SK-N-SH (cell line): ENCODE measurements at regions not wholly inside any gene's neighbourhood (a gene's known extent, or its start where the extent isn't known, plus 50 kb on each side); places are given as distances from the start of the nearest gene placed in this dataset.

Experiments
- EP300 ChIP-seq, 2 experiments: IDR thresholded peaks; 2 replicates each; pipeline versions ENCODE4 v1.4.0 to v1.6.1; 2012; ENCODE audit warnings: borderline replicate concordance in 1 of 2, low read depth in 1 of 2, low read length in 1 of 2
- GABPA ChIP-seq: IDR thresholded peaks from 2 replicates; pipeline ENCODE4 v1.4.0; 2012; ENCODE audit warnings: low read depth, mild to moderate bottlenecking
- POLR2AphosphoS5 ChIP-seq: IDR thresholded peaks from 2 replicates; pipeline ENCODE4 v1.6.1; 2012; ENCODE audit warnings: low read depth, low read length
- RAD21 ChIP-seq: IDR thresholded peaks from 2 replicates; pipeline ENCODE4 v1.6.1; 2012; ENCODE audit warnings: mild to moderate bottlenecking, low read length
- RCOR1 ChIP-seq: fragments of 150-350 bp; IDR thresholded peaks from 2 replicates; pipeline ENCODE4 v1.6.1; 2017; ENCODE audit warnings: antibody characterized with exemption, low read length
- TAF1 ChIP-seq: IDR thresholded peaks from 2 replicates; pipeline ENCODE4 v1.6.1; 2012; ENCODE audit warnings: low read depth, mild to moderate bottlenecking, low read length, moderate library complexity, borderline replicate concordance
- TEAD4 ChIP-seq: IDR thresholded peaks from 2 replicates; pipeline ENCODE4 v1.4.0; 2012; ENCODE audit warnings: mild to moderate bottlenecking, borderline replicate concordance; ENCODE audit not compliant: insufficient read depth
- TF ChIP-seq, protein P1 (sequence below): fragments of 200-600 bp; sonication (generic); IDR thresholded peaks from 2 replicates; pipeline ENCODE4 v1.6.1; 2017; ENCODE audit warnings: antibody characterized with exemption, mild to moderate bottlenecking, moderate library complexity
- TF ChIP-seq, protein P2 (sequence below): fragments of 150-350 bp; IDR thresholded peaks from 2 replicates; pipeline ENCODE4 v1.6.1; 2017; ENCODE audit warnings: antibody characterized with exemption, low read length, low read depth, borderline replicate concordance
- TF ChIP-seq, protein P3 (sequence below): IDR thresholded peaks from 2 replicates; pipeline ENCODE4; 2012

DNA sequence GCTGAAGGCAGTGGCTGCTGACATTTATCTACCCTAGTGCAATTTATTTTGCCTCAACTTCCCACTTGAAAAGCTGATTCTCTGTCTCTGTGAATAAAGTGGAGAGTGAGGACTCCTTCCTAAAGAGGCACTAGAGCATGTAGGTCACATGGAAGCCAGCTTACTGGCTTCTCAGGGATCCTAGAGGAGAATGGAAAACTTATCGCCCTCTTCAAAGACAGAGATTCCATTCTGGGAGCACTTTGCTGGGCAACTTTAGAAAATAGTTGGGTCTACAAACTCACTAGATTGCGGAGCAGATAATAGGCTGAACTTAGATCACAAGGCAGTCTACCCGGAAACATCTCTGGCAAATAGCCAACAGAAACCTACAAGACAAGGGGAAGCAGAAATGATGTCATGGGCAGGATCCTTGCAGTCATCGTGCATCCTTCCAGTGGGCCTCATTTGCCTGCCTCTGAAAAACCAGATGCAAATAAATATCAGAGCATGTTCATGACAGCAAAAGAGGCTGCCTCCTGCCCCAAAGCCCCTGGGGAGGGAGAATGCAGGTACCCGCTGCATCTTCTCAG is 104.8 kb upstream of the BARHL2 start:
- TF ChIP-seq, protein P1, sequence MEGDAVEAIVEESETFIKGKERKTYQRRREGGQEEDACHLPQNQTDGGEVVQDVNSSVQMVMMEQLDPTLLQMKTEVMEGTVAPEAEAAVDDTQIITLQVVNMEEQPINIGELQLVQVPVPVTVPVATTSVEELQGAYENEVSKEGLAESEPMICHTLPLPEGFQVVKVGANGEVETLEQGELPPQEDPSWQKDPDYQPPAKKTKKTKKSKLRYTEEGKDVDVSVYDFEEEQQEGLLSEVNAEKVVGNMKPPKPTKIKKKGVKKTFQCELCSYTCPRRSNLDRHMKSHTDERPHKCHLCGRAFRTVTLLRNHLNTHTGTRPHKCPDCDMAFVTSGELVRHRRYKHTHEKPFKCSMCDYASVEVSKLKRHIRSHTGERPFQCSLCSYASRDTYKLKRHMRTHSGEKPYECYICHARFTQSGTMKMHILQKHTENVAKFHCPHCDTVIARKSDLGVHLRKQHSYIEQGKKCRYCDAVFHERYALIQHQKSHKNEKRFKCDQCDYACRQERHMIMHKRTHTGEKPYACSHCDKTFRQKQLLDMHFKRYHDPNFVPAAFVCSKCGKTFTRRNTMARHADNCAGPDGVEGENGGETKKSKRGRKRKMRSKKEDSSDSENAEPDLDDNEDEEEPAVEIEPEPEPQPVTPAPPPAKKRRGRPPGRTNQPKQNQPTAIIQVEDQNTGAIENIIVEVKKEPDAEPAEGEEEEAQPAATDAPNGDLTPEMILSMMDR = no peak
- TF ChIP-seq, protein P2, sequence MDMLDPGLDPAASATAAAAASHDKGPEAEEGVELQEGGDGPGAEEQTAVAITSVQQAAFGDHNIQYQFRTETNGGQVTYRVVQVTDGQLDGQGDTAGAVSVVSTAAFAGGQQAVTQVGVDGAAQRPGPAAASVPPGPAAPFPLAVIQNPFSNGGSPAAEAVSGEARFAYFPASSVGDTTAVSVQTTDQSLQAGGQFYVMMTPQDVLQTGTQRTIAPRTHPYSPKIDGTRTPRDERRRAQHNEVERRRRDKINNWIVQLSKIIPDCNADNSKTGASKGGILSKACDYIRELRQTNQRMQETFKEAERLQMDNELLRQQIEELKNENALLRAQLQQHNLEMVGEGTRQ = no peak
- TF ChIP-seq GABPA = no peak
- TF ChIP-seq EP300 (IDR thresholded peaks at IDR 0.05; ENCODE audit: borderline replicate concordance in 1 of 2, low read depth in 1 of 2, low read length in 1 of 2) = no peak
- no peak for TF ChIP-seq TAF1
- TF ChIP-seq RCOR1 = no peak
- TF ChIP-seq RAD21 = no peak
- TF ChIP-seq POLR2AphosphoS5 = no peak
- TF ChIP-seq, protein P3, sequence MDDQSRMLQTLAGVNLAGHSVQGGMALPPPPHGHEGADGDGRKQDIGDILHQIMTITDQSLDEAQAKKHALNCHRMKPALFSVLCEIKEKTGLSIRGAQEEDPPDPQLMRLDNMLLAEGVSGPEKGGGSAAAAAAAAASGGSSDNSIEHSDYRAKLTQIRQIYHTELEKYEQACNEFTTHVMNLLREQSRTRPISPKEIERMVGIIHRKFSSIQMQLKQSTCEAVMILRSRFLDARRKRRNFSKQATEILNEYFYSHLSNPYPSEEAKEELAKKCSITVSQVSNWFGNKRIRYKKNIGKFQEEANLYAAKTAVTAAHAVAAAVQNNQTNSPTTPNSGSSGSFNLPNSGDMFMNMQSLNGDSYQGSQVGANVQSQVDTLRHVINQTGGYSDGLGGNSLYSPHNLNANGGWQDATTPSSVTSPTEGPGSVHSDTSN = no peak
- TF ChIP-seq TEAD4 = no peak
